H9 (cell line): ENCODE measurements at regions not wholly inside any gene's neighbourhood (a gene's known extent, or its start where the extent isn't known, plus 50 kb on each side); places are given as distances from the start of the nearest gene placed in this dataset.

Experiments
- DNase-seq: peaks from one replicate; pipeline ENCODE4 v3.0.0-alpha.2; 2017
- H2AFZ ChIP-seq: one replicate; pipeline ENCODE4 v1.6.1; 2013; ENCODE audit warnings: mild to moderate bottlenecking, low read length, control low read depth, moderate library complexity
- H2AK5ac ChIP-seq: 2 replicates; pipeline ENCODE4 v1.6.1; 2013; ENCODE audit warnings: low read length, control low read depth, mixed read lengths; ENCODE audit not compliant: insufficient read length
- H2BK120ac ChIP-seq: one replicate; pipeline ENCODE4 v1.6.1; 2013; ENCODE audit warnings: low read depth, mild to moderate bottlenecking, low read length, control low read depth, inconsistent platforms; ENCODE audit not compliant: poor library complexity, severe bottlenecking
- H2BK12ac ChIP-seq: 2 replicates; pipeline ENCODE4 v1.6.1; 2013; ENCODE audit warnings: low read length, control low read depth, mixed read lengths, low read depth; ENCODE audit not compliant: insufficient read length
- H2BK15ac ChIP-seq: 2 replicates; pipeline ENCODE4 v1.6.1; 2013; ENCODE audit warnings: low read depth, low read length, control low read depth
- H2BK20ac ChIP-seq: one replicate; pipeline ENCODE4 v1.6.1; 2013; ENCODE audit warnings: low read depth, mild to moderate bottlenecking, low read length, control low read depth, inconsistent platforms; ENCODE audit not compliant: poor library complexity, severe bottlenecking
- H2BK5ac ChIP-seq: 2 replicates; pipeline ENCODE4 v1.6.1; 2013; ENCODE audit warnings: low read length, control low read depth, mixed read lengths; ENCODE audit not compliant: insufficient read length
- H3K14ac ChIP-seq: 2 replicates; pipeline ENCODE4 v1.6.1; 2013; ENCODE audit warnings: low read length, control low read depth; ENCODE audit not compliant: insufficient read depth
- H3K18ac ChIP-seq: 2 replicates; pipeline ENCODE4 v1.6.1; 2013; ENCODE audit warnings: low read depth, mild to moderate bottlenecking, mixed read lengths, low read length, control low read depth; ENCODE audit not compliant: insufficient read length
- H3K23ac ChIP-seq: 2 replicates; pipeline ENCODE4 v1.6.1; 2013; ENCODE audit warnings: low read length, control low read depth, mixed read lengths, low read depth; ENCODE audit not compliant: insufficient read length
- H3K23me2 ChIP-seq: 2 replicates; pipeline ENCODE4 v1.6.1; 2013; ENCODE audit warnings: low read depth, mild to moderate bottlenecking, mixed read lengths, low read length, control low read depth; ENCODE audit not compliant: insufficient read length, poor library complexity, severe bottlenecking
- H3K27ac ChIP-seq: 2 replicates; pipeline ENCODE4 v1.5.1; 2013; ENCODE audit warnings: low read length, control low read depth, mixed read lengths, low read depth; ENCODE audit not compliant: insufficient read length
- H3K27me3 ChIP-seq: 2 replicates; pipeline ENCODE4 v1.6.1; 2013; ENCODE audit warnings: low read length, control low read depth, inconsistent platforms; ENCODE audit not compliant: insufficient read depth
- H3K4ac ChIP-seq: 2 replicates; pipeline ENCODE4 v1.6.1; 2013; ENCODE audit warnings: low read depth, mild to moderate bottlenecking, control low read depth, inconsistent platforms, low read length, moderate library complexity
- H3K4me1 ChIP-seq: 2 replicates; pipeline ENCODE4 v1.6.1; 2013; ENCODE audit warnings: low read length, control low read depth, inconsistent platforms; ENCODE audit not compliant: insufficient read depth
- H3K4me2 ChIP-seq: 2 replicates; pipeline ENCODE4 v1.6.1; 2013; ENCODE audit warnings: low read length, control low read depth, mixed read lengths; ENCODE audit not compliant: insufficient read length, insufficient read depth
- H3K56ac ChIP-seq: 2 replicates; pipeline ENCODE4 v1.6.1; 2013; ENCODE audit warnings: low read depth, mild to moderate bottlenecking, mixed read lengths, low read length, control low read depth; ENCODE audit not compliant: insufficient read length
- H3K79me1 ChIP-seq: 2 replicates; pipeline ENCODE4 v1.6.1; 2013; ENCODE audit warnings: low read depth, mild to moderate bottlenecking, moderate library complexity, low read length, control low read depth, inconsistent platforms; ENCODE audit not compliant: insufficient read depth, poor library complexity, severe bottlenecking
- H3K79me2 ChIP-seq: 2 replicates; pipeline ENCODE4 v1.6.1; 2013; ENCODE audit warnings: low read length, control low read depth, inconsistent platforms; ENCODE audit not compliant: insufficient read depth
- H3K9ac ChIP-seq: 2 replicates; pipeline ENCODE4 v1.6.1; 2013; ENCODE audit warnings: low read length, control low read depth, mixed read lengths; ENCODE audit not compliant: insufficient read length; ENCODE audit errors: extremely low read depth
- H3K9me3 ChIP-seq: one replicate; pipeline ENCODE4 v1.6.1; 2013; ENCODE audit warnings: low read depth, low read length, inconsistent platforms; ENCODE audit not compliant: control insufficient read depth
- H3T11ph ChIP-seq: one replicate; pipeline ENCODE4 v1.6.1; 2013; ENCODE audit warnings: mild to moderate bottlenecking, low read length, control low read depth, inconsistent platforms
- H4K20me1 ChIP-seq: one replicate; pipeline ENCODE4 v1.6.1; 2013; ENCODE audit not compliant: control insufficient read depth, insufficient read length, insufficient read depth
- H4K5ac ChIP-seq: 2 replicates; pipeline ENCODE4 v1.6.1; 2013; ENCODE audit warnings: low read depth, mild to moderate bottlenecking, mixed read lengths, low read length, control low read depth; ENCODE audit not compliant: insufficient read length
- H4K8ac ChIP-seq: replicated peaks from 2 replicates; pipeline ENCODE4 v1.6.1; 2013; ENCODE audit warnings: low read length, control low read depth, mixed read lengths, low read depth; ENCODE audit not compliant: insufficient read length
- H4K91ac ChIP-seq: 2 replicates; pipeline ENCODE4 v1.6.1; 2013; ENCODE audit warnings: low read depth, mild to moderate bottlenecking, moderate library complexity, mixed read lengths, low read length, control low read depth; ENCODE audit not compliant: insufficient read length
- H3K27ac Mint-ChIP-seq, 3 experiments: 2 replicates in 2 of 3; 3 replicates in 1 of 3; pipeline ENCODE4 v1.8.0; 2020 to 2021; ENCODE audit warnings: mixed read lengths in 3 of 3, mild to moderate bottlenecking in 1 of 3, moderate library complexity in 1 of 3
- H3K27me3 Mint-ChIP-seq: 2 replicates; pipeline ENCODE4 v1.8.0; 2021; ENCODE audit warnings: low read depth, mild to moderate bottlenecking, moderate library complexity, mixed read lengths
- H3K36me3 Mint-ChIP-seq, 3 experiments: 2 replicates in 2 of 3; 3 replicates in 1 of 3; pipeline ENCODE4 v1.8.0; 2020 to 2021; ENCODE audit warnings: low read depth in 3 of 3, mixed read lengths in 3 of 3; ENCODE audit not compliant: insufficient read depth in 1 of 3
- H3K4me1 Mint-ChIP-seq, 2 experiments: 2 replicates each; pipeline ENCODE4 v1.8.0; 2020; ENCODE audit warnings: mixed read lengths in 2 of 2
- H3K4me3 Mint-ChIP-seq, 2 experiments: 2 replicates in 1 of 2; 3 replicates in 1 of 2; pipeline ENCODE4 v1.8.0; 2020 to 2021; ENCODE audit warnings: mild to moderate bottlenecking in 2 of 2, mixed read lengths in 2 of 2, moderate library complexity in 1 of 2
- H3K9me3 Mint-ChIP-seq, 2 experiments: 2 replicates in 1 of 2; 3 replicates in 1 of 2; pipeline ENCODE4 v1.8.0; 2020; ENCODE audit warnings: mild to moderate bottlenecking in 2 of 2, mixed read lengths in 2 of 2, moderate library complexity in 1 of 2
- CTCF ChIP-seq: fragments of 200-600 bp; sonication (generic); conservative IDR thresholded peaks from 3 replicates; pipeline ENCODE4 v1.8.0; 2021; ENCODE audit warnings: antibody characterized with exemption, mild to moderate bottlenecking
- WGBS: extraction: QIAGEN DNeasy Blood & Tissue Kit; methylation state at CpG from one replicate; pipeline ENCODE4 v1.1.7; 2013; ENCODE audit warnings: missing lambda C conversion rate, low lambda C conversion rate, mixed read lengths; ENCODE audit not compliant: insufficient read length; ENCODE audit errors: extremely low coverage; 5-methylcytosine and 5-hydroxymethylcytosine counted together

- H2BK15ac ChIP-seq, result no peak overlapping the region
- H3K14ac ChIP-seq, result no peak overlapping the region
- no peaks in the 10 kb centered on the region for H3K79me1 ChIP-seq
- H2BK5ac ChIP-seq, result no peak overlapping the region
- Mint-ChIP-seq H3K4me1 (peaks cover 7 to 12% of the 10 kb centered on the region in 2 experiments; a peak in 3 of 4 replicates), H3K27ac (no peak overlapping the region), H3K27me3 (no peaks in the 10 kb centered on the region), H3K9me3 (no peaks in the 10 kb centered on the region), H3K36me3 (no peaks in the 10 kb centered on the region), H3K4me3 (no peak overlapping the region)
- no peaks in the 10 kb centered on the region for H3K79me2 ChIP-seq
- H3K56ac ChIP-seq, result no peak overlapping the region
- H4K91ac ChIP-seq, result no peak overlapping the region
- H3K23me2 ChIP-seq, result no peaks in the 10 kb centered on the region
- H2AFZ ChIP-seq, result no peak overlapping the region
- no peak overlapping the region for H2BK20ac ChIP-seq
- H3K27ac ChIP-seq, result no peak overlapping the region
- no peaks in the 10 kb centered on the region for H3K4me1 ChIP-seq
- no peak overlapping the region for H3K9ac ChIP-seq
- H3K4me2 ChIP-seq, result no peak overlapping the region
- no peak for DNase-seq
- no peak overlapping the region for H4K5ac ChIP-seq
- no peak for TF ChIP-seq CTCF
- H2AK5ac ChIP-seq, result no peak overlapping the region
- H2BK120ac ChIP-seq, result no peak overlapping the region
- no CpG with 5 or more reads among the region's 3 CpGs for WGBS
- no peaks in the 10 kb centered on the region for H3K9me3 ChIP-seq
- no peak overlapping the region for H4K8ac ChIP-seq
- H3K23ac ChIP-seq, result no peak overlapping the region
- no peak overlapping the region for H3T11ph ChIP-seq
- no peak overlapping the region for H2BK12ac ChIP-seq
- H3K4ac ChIP-seq, result no peak overlapping the region
- no peaks in the 10 kb centered on the region for H3K27me3 ChIP-seq
- H4K20me1 ChIP-seq, result no peaks in the 10 kb centered on the region
- H3K18ac ChIP-seq, result no peak overlapping the region
These were observed 609.8 kb upstream of the BCHE start for GRCh38 chr3:166446986-166447385.
